ENCODE measurements at regions not wholly inside any gene's neighbourhood (a gene's known extent, or its start where the extent isn't known, plus 50 kb on each side); places are given as distances from the start of the nearest gene placed in this dataset.

DNA sequence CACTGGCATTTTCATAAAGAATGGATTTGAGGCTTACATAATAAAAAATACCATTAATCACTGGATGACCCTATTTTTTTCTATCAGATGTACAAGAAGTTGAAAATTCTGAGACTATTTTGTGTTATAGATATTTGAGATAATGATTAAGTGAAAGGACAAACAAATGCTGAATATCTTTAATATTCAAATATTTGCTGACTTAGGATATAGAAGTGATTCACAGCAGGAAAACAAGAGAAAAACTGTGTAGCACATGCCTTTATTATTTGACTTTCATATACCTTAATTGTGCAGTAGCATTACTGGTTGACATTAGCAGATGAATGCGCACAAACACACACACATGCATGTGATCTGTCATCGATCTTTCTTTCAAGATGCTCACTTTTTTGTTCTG, 766.5 kb downstream of the SATB2 start:
- Histone ChIP-seq H2AFZ (ENCODE audit: low read depth, low read length) (no peak overlapping the region), H4K20me1 (ENCODE audit: insufficient read depth, low read length) (no peaks in the 10 kb centered on the region), H3K27me3 (ENCODE audit: low read depth, low read length) (no peaks in the 10 kb centered on the region), H3K4me2 (ENCODE audit: low read length) (no peak overlapping the region), H3K9me3 (ENCODE audit: insufficient read depth, low read length) (no peaks in the 10 kb centered on the region), H3K4me1 (ENCODE audit: low read length) (no peaks in the 10 kb centered on the region), H3K27ac (ENCODE audit: low read length) (no peak overlapping the region), H3K4me3 (ENCODE audit: low read length) (no peak overlapping the region), H3K9ac (ENCODE audit: low read length) (no peak overlapping the region), H3K79me2 (ENCODE audit: low read length) (no peaks in the 10 kb centered on the region), H3K36me3 (replicated peaks; ENCODE audit: low read depth, low read length) (no peaks in the 10 kb centered on the region)
- no peak for TF ChIP-seq EZH2phosphoT487 (IDR thresholded peaks at IDR 0.05; ENCODE audit: low read depth)
- TF ChIP-seq, protein P1, sequence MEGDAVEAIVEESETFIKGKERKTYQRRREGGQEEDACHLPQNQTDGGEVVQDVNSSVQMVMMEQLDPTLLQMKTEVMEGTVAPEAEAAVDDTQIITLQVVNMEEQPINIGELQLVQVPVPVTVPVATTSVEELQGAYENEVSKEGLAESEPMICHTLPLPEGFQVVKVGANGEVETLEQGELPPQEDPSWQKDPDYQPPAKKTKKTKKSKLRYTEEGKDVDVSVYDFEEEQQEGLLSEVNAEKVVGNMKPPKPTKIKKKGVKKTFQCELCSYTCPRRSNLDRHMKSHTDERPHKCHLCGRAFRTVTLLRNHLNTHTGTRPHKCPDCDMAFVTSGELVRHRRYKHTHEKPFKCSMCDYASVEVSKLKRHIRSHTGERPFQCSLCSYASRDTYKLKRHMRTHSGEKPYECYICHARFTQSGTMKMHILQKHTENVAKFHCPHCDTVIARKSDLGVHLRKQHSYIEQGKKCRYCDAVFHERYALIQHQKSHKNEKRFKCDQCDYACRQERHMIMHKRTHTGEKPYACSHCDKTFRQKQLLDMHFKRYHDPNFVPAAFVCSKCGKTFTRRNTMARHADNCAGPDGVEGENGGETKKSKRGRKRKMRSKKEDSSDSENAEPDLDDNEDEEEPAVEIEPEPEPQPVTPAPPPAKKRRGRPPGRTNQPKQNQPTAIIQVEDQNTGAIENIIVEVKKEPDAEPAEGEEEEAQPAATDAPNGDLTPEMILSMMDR (IDR thresholded peaks at IDR 0.05; ENCODE audit: low read depth, low read length) = no peak

DNA sequence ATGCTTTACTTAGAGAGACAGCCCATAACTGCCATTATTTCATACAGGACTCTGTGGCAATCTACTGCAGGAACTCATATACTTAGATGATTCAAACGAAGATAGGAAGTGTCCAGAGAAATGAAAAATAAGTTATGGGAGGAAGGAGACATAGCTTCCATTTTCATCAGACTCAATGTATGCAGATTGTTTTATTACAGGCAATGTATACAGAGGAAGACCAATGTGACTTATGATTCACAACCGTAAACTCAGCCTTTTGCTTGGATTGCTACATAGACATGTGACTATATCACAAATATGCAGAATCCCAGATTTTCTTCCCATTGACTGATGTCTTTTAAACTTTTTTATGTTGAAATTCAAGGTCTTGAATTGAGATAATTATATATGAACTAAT, 793.4 kb downstream of the SATB2 start:
- H3K4me3 ChIP-seq (ENCODE audit: low read length) = no peak overlapping the region
- H3K79me2 ChIP-seq (ENCODE audit: low read length) = no peaks in the 10 kb centered on the region
- no peak overlapping the region for H3K4me2 ChIP-seq (ENCODE audit: low read length)
- no peaks in the 10 kb centered on the region for H3K9me3 ChIP-seq (ENCODE audit: insufficient read depth, low read length)
- H3K4me1 ChIP-seq (ENCODE audit: low read length) = no peaks in the 10 kb centered on the region
- no peak overlapping the region for H3K27ac ChIP-seq (ENCODE audit: low read length)
- no peak overlapping the region for H3K9ac ChIP-seq (ENCODE audit: low read length)
- no peak overlapping the region for H2AFZ ChIP-seq (ENCODE audit: low read depth, low read length)
- no peaks in the 10 kb centered on the region for H4K20me1 ChIP-seq (ENCODE audit: insufficient read depth, low read length)
- H3K27me3 ChIP-seq (ENCODE audit: low read depth, low read length) = no peaks in the 10 kb centered on the region
- no peak for TF ChIP-seq EZH2phosphoT487 (IDR thresholded peaks at IDR 0.05; ENCODE audit: low read depth)
- TF ChIP-seq, protein P1 (IDR thresholded peaks at IDR 0.05; ENCODE audit: low read depth, low read length) = no peak
- no peaks in the 10 kb centered on the region for H3K36me3 ChIP-seq (replicated peaks; ENCODE audit: low read depth, low read length)

DNA sequence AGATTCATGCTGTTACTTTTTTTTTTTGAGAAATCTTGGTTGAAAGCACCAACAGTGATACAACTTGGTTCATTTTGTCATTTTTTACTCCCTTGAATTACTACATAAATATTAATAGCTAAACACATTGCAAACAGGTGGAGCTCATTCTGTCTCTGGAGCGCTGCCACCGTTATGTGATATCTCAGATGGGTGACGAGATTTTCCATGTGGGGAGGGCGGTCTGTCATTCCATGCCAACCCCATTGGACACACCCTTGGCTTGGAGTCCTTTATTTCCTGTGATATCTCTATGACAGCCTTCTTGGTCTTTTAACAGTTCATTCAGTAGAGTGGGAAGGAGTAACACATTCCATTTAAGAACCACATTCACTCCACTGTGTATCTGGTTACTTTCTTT, 794.8 kb downstream of the SATB2 start:
- H2AFZ ChIP-seq (ENCODE audit: low read depth, low read length) = no peak overlapping the region
- no peaks in the 10 kb centered on the region for H3K27me3 ChIP-seq (ENCODE audit: low read depth, low read length)
- H3K4me1 ChIP-seq (ENCODE audit: low read length) = no peaks in the 10 kb centered on the region
- no peaks in the 10 kb centered on the region for H3K36me3 ChIP-seq (replicated peaks; ENCODE audit: low read depth, low read length)
- H3K4me3 ChIP-seq (ENCODE audit: low read length) = no peak overlapping the region
- no peak overlapping the region for H3K27ac ChIP-seq (ENCODE audit: low read length)
- no peaks in the 10 kb centered on the region for H4K20me1 ChIP-seq (ENCODE audit: insufficient read depth, low read length)
- no peaks in the 10 kb centered on the region for H3K79me2 ChIP-seq (ENCODE audit: low read length)
- H3K4me2 ChIP-seq (ENCODE audit: low read length) = no peak overlapping the region
- H3K9me3 ChIP-seq (ENCODE audit: insufficient read depth, low read length) = no peaks in the 10 kb centered on the region
- H3K9ac ChIP-seq (ENCODE audit: low read length) = no peak overlapping the region
- no peak for TF ChIP-seq EZH2phosphoT487 (IDR thresholded peaks at IDR 0.05; ENCODE audit: low read depth)
- TF ChIP-seq, protein P1 (IDR thresholded peaks at IDR 0.05; ENCODE audit: low read depth, low read length) = no peak

DNA sequence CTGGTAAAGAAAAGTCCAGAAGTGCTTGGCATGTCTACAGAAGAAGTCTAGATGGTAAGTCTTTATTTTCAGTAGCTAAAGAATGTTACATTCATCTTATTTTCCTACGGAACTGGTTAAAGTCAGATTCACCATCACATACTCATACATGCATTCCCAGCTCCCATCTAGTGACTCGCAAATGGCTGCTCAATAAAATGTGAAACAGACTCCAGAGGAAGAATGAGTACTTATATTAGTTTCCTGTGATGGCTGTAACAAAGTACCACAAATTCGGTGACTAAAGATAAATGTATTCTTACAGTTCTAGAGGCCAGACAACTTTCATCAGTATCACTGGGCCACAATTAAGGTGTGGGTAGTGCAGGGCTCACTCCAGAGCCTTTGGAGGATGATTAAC, 797.2 kb downstream of the SATB2 start:
- H3K4me1 ChIP-seq (ENCODE audit: low read length) = no peaks in the 10 kb centered on the region
- H3K36me3 ChIP-seq (replicated peaks; ENCODE audit: low read depth, low read length) = no peaks in the 10 kb centered on the region
- no peaks in the 10 kb centered on the region for H4K20me1 ChIP-seq (ENCODE audit: insufficient read depth, low read length)
- H3K9me3 ChIP-seq (ENCODE audit: insufficient read depth, low read length) = no peaks in the 10 kb centered on the region
- H3K4me3 ChIP-seq (ENCODE audit: low read length) = no peak overlapping the region
- H3K79me2 ChIP-seq (ENCODE audit: low read length) = no peaks in the 10 kb centered on the region
- H3K27me3 ChIP-seq (ENCODE audit: low read depth, low read length) = no peaks in the 10 kb centered on the region
- no peak overlapping the region for H3K27ac ChIP-seq (ENCODE audit: low read length)
- no peak overlapping the region for H3K4me2 ChIP-seq (ENCODE audit: low read length)
- no peak overlapping the region for H2AFZ ChIP-seq (ENCODE audit: low read depth, low read length)
- H3K9ac ChIP-seq (ENCODE audit: low read length) = no peak overlapping the region
- no peak for TF ChIP-seq EZH2phosphoT487 (IDR thresholded peaks at IDR 0.05; ENCODE audit: low read depth)
- TF ChIP-seq, protein P1 (IDR thresholded peaks at IDR 0.05; ENCODE audit: low read depth, low read length) = no peak

Measured in OCI-LY3 (cell line).